Stimulated activated CD8-positive, alpha-beta memory T cell treated with anti-CD3 and anti-CD28 coated beads, Interleukin-7, amount 100 ng/mL, for 48 hours (primary cell): ENCODE measurements at regions not wholly inside any gene's neighbourhood (a gene's known extent, or its start where the extent isn't known, plus 50 kb on each side); places are given as distances from the start of the nearest gene placed in this dataset.
"Not testable (repeated sequence)": the region's sequence is repeated elsewhere in the genome, so short reads cannot be mapped to it uniquely, and the experiment has no call there.

ENCODE experiments used
- DNase-seq, 2 donors: peaks; one replicate each; pipeline ENCODE4 v3.0.0-alpha.2; 2020; ENCODE audit warnings: low read depth in 1 of 2; ENCODE audit errors: extremely low read depth in 1 of 2

GRCh38 chr5:34550247-34550646 lies 105.9 kb upstream of the RAI14 start:
- DNase-seq, result no peak

GRCh38 chr5:34550964-34551363 lies 105.2 kb upstream of the RAI14 start:
- no peak for DNase-seq

GRCh38 chr5:34551911-34552433 lies 104.2 kb upstream of the RAI14 start:
- no peak for DNase-seq

GRCh38 chr5:34552686-34553085 lies 103.4 kb upstream of the RAI14 start:
- DNase-seq, result no peak

GRCh38 chr5:34553581-34553980 lies 102.5 kb upstream of the RAI14 start:
- DNase-seq, result no peak

GRCh38 chr5:34554641-34555040 lies 101.5 kb upstream of the RAI14 start:
- no peak for DNase-seq

- no peak for DNase-seq
Observed at GRCh38 chr5:34555699-34556508, 100.2 kb upstream of the RAI14 start.

- DNase-seq, result no peak
Observed at GRCh38 chr5:34556509-34556782, 99.7 kb upstream of the RAI14 start.

GRCh38 chr5:34561581-34561980 lies 94.5 kb upstream of the RAI14 start:
- not testable (repeated sequence) for DNase-seq

GRCh38 chr5:34562791-34563190 lies 93.3 kb upstream of the RAI14 start:
- DNase-seq, result no peak

GRCh38 chr5:34563269-34563668 lies 92.9 kb upstream of the RAI14 start:
- no peak for DNase-seq

GRCh38 chr5:34563931-34564709 lies 92.0 kb upstream of the RAI14 start:
- DNase-seq, result no peak

- no peak for DNase-seq
Observed at GRCh38 chr5:34564710-34565235, 91.4 kb upstream of the RAI14 start.

GRCh38 chr5:34570143-34570542 lies 86.0 kb upstream of the RAI14 start:
- DNase-seq, result no peak

- DNase-seq, result no peak
Observed at GRCh38 chr5:34570721-34571676, 85.1 kb upstream of the RAI14 start.

GRCh38 chr5:34571677-34572041 lies 84.5 kb upstream of the RAI14 start:
- no peak for DNase-seq

- no peak for DNase-seq
Observed at GRCh38 chr5:34574936-34575467, 81.1 kb upstream of the RAI14 start.

- no peak for DNase-seq
Observed at GRCh38 chr5:34576891-34577666, 79.0 kb upstream of the RAI14 start.

GRCh38 chr5:34578962-34579361 lies 77.2 kb upstream of the RAI14 start:
- DNase-seq, result no peak

- no peak for DNase-seq
Observed at GRCh38 chr5:34580983-34581382, 75.1 kb upstream of the RAI14 start.
